ENCODE measurements at regions not wholly inside any gene's neighbourhood (a gene's known extent, or its start where the extent isn't known, plus 50 kb on each side); places are given as distances from the start of the nearest gene placed in this dataset.

- TF ChIP-seq CTCF (IDR thresholded peaks at IDR 0.05) = no peak
- no peak for TF ChIP-seq ZFX (IDR thresholded peaks at IDR 0.05; ENCODE audit: borderline replicate concordance)
These were observed 308.5 kb downstream of the ATXN7L3B start for GRCh38 chr12:74846116-74846515.
